Colonic mucosa (tissue), 4 donors: ENCODE measurements at regions not wholly inside any gene's neighbourhood (a gene's known extent, or its start where the extent isn't known, plus 50 kb on each side); places are given as distances from the start of the nearest gene placed in this dataset.

ENCODE experiments used
- DNase-seq: peaks from one replicate; pipeline ENCODE4 v3.0.0-alpha.2; 2020
- H3K27ac ChIP-seq: fragments of 200-600 bp; one replicate; pipeline ENCODE4 v1.8.0; 2021
- H3K27me3 ChIP-seq: fragments of 200-600 bp; one replicate; pipeline ENCODE4 v1.8.0; 2021
- H3K36me3 ChIP-seq: fragments of 200-600 bp; one replicate; pipeline ENCODE4 v1.8.0; 2021
- H3K4me1 ChIP-seq: fragments of 200-600 bp; one replicate; pipeline ENCODE4 v1.8.0; 2021; ENCODE audit warnings: mild to moderate bottlenecking
- H3K4me3 ChIP-seq: fragments of 200-600 bp; one replicate; pipeline ENCODE4 v1.8.0; 2021
- H3K9ac ChIP-seq, 2 donors: one replicate each; pipeline ENCODE4 v1.7.0; 2013; ENCODE audit warnings: control low read depth in 2 of 2, low read depth in 2 of 2, low read length in 2 of 2
- H3K9me3 ChIP-seq: fragments of 200-600 bp; one replicate; pipeline ENCODE4 v1.8.0; 2021
- intact Hi-C: fragments of 100-400 bp; cut with DNase I; formaldehyde crosslinking; loops from one replicate; pipeline ENCODE4 v1.14.1; 2022
- TF ChIP-seq, protein P1 (sequence below): fragments of 200-600 bp; IDR thresholded peaks from one replicate; pipeline ENCODE4 v1.8.0; 2022; ENCODE audit warnings: antibody characterized with exemption, mild to moderate bottlenecking
- donor health status: healthy.
- donor health status: DM: no; HTN: no; CAD: no.
- donor health status: DM: no; HTN: no; CAD: no.

DNA sequence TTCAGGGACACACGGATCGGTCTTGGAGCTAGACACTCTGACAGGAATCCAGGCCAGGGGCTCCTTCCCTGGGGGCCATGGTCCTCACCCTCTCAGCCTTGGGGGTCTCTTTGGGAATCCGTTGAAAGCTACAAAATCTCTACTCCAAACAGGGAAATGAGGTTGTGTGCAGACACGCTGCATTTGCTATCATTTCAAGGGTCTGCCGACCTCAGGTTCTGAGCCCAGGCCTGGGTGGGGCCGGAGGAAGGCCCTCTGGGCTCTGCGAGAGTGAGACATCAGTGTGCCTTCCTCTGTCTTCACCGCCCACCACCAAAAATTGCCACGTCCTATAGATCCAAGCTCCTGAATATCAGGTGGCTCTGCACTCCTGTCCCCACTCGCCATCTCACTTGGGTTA lies 74.4 kb upstream of the FGF3 start:
- intact Hi-C loops, result no loop called here
- Histone ChIP-seq H3K4me3 (no peak overlapping the region), H3K4me1 (peaks cover 11% of the 10 kb centered on the region), H3K9me3 (no peaks in the 10 kb centered on the region), H3K27me3 (no peaks in the 10 kb centered on the region), H3K27ac (no peak overlapping the region), H3K9ac (peak overlapping the region; percentile 30 to 68), H3K36me3 (no peaks in the 10 kb centered on the region)
- TF ChIP-seq, protein P1, sequence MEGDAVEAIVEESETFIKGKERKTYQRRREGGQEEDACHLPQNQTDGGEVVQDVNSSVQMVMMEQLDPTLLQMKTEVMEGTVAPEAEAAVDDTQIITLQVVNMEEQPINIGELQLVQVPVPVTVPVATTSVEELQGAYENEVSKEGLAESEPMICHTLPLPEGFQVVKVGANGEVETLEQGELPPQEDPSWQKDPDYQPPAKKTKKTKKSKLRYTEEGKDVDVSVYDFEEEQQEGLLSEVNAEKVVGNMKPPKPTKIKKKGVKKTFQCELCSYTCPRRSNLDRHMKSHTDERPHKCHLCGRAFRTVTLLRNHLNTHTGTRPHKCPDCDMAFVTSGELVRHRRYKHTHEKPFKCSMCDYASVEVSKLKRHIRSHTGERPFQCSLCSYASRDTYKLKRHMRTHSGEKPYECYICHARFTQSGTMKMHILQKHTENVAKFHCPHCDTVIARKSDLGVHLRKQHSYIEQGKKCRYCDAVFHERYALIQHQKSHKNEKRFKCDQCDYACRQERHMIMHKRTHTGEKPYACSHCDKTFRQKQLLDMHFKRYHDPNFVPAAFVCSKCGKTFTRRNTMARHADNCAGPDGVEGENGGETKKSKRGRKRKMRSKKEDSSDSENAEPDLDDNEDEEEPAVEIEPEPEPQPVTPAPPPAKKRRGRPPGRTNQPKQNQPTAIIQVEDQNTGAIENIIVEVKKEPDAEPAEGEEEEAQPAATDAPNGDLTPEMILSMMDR, result no peak
- DNase-seq, result no peak

DNA sequence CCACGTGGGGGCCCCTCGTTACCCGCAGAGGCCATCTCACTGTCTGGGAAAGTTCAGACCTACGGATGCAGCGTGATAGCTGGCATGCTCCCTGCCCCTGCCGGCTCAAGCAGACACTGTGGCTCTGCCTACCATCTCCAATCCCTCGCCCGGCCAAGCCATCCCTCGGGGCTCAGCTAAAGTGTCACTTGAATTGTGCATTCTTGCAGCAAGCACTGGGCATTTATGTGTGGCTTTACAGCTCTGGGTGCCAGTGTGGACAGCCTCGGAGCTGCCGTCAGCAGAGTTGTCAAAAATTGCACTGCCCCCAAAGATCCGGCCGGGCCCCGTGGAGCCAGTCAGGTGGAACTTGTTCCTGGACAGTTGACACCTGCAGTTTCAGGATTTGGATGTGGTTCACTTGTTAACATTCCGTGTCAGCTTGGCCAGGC lies 75.0 kb upstream of the FGF3 start:
- Histone ChIP-seq H3K27ac (no peak overlapping the region), H3K9me3 (no peaks in the 10 kb centered on the region), H3K4me1 (peaks cover 11% of the 10 kb centered on the region), H3K4me3 (no peak overlapping the region), H3K9ac (no peak overlapping the region), H3K36me3 (no peaks in the 10 kb centered on the region), H3K27me3 (no peaks in the 10 kb centered on the region)
- no peak for DNase-seq
- TF ChIP-seq, protein P1, result no peak
- intact Hi-C loops, result no loop called here

DNA sequence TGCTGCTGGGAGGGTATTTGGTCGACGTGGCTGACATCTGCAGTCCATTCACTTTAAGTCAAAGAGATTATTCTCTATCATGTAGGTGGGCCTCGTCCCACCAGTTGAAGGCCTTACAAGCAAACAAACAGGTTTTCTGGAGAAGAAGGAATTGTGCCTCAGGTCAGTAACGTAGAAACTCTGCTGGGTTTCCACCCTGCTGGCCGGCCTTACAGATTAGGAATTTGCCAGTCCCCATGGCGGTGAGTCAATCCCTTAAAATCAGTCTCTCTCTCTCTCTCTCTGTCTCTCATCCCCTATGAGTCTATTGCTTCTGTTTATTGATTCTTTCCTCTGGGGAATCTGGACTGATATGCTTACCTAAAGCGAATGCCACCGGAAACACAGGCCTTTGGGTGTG lies 75.4 kb upstream of the FGF3 start:
- H3K36me3 ChIP-seq, result no peaks in the 10 kb centered on the region
- intact Hi-C loops, result no loop called here
- DNase-seq, result no peak
- no peaks in the 10 kb centered on the region for H3K9me3 ChIP-seq
- no peak overlapping the region for H3K9ac ChIP-seq
- H3K4me1 ChIP-seq, result peaks cover 11% of the 10 kb centered on the region
- no peaks in the 10 kb centered on the region for H3K27me3 ChIP-seq
- TF ChIP-seq, protein P1, result no peak
- H3K27ac ChIP-seq, result no peak overlapping the region
- no peak overlapping the region for H3K4me3 ChIP-seq

DNA sequence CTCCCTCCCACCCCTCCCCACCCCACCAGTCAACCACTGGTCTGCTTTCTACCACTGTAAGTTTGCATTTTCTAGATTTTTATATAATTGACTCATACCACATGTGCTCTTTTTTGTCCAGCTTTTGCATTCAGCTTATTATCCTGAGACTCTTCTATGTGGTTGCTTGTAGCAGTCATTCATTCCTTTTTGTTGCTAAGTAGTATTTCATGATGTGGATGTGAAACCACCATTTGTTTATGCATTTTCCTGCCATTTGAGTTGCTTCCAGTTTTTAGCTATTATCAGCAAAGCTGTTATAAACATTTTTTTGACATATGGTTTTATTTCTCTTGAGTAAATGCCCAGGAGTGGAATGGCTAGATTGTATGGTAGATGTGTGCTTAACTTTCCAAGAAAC lies 77.0 kb upstream of the FGF3 start:
- TF ChIP-seq, protein P1, result no peak
- Histone ChIP-seq H3K27ac (no peak overlapping the region), H3K27me3 (no peaks in the 10 kb centered on the region), H3K36me3 (no peaks in the 10 kb centered on the region), H3K9me3 (no peaks in the 10 kb centered on the region), H3K4me1 (peaks cover 11% of the 10 kb centered on the region), H3K4me3 (no peak overlapping the region), H3K9ac (no peak overlapping the region)
- no peak for DNase-seq
- intact Hi-C loops, result no loop called here

DNA sequence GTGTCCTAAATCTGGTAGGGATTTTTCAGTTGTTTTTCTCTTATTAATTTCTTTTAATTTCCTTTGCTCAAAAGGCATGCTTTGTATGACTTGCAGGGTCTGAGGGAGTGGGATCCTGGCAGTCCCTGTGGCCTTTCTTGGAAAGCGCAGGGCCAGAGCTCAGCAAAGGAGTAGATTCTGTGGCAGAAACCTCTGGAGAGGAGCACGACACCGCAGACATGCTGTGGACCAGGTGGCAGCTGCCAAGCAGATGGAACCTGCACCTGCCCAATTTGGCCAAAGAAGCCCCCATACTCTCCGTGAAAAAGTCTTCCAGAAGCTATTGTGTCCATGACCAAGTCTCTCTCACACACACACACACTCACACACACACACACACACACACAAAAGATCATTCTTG lies 78.9 kb upstream of the FGF3 start:
- H3K9ac ChIP-seq, result no peak overlapping the region
- TF ChIP-seq, protein P1, result no peak
- no peak overlapping the region for H3K27ac ChIP-seq
- H3K4me1 ChIP-seq, result no peaks in the 10 kb centered on the region
- H3K27me3 ChIP-seq, result no peaks in the 10 kb centered on the region
- H3K36me3 ChIP-seq, result no peaks in the 10 kb centered on the region
- DNase-seq, result no peak
- H3K9me3 ChIP-seq, result no peaks in the 10 kb centered on the region
- H3K4me3 ChIP-seq, result no peak overlapping the region
- intact Hi-C loops, result no loop called here
